GM19452 (cell line): ENCODE measurements at regions not wholly inside any gene's neighbourhood (a gene's known extent, or its start where the extent isn't known, plus 50 kb on each side); places are given as distances from the start of the nearest gene placed in this dataset.
"Not testable (repeated sequence)": the region's sequence is repeated elsewhere in the genome, so short reads cannot be mapped to it uniquely, and the experiment has no call there.

Source experiments
- ATAC-seq: cut with Tn5 transposase; IDR thresholded peaks from one replicate; pipeline ENCODE4 v1.9.1; 2021; ENCODE audit not compliant: unreplicated experiment

- no peak for ATAC-seq
These were observed 243.5 kb upstream of the FGF13 start for GRCh38 chrX:138954976-138955375.

DNA sequence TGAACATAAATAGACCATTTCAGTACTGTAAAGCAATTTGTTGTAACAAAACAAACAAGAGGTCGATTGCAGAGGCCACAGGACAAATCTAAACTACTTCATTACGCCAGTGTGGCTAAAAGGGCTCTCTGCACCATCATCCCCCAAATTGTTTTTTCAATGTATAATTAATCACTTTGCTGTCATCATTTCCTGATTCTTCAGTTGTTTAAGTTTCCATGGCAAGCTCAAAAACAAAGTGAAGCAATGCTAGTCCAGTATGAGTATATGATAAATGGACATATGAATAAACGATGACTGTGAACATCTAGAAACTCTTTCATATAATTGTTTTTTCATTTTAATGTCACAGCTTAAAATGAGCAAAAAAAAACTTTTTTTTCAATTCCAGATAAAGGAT lies 235.4 kb upstream of the FGF13 start:
- ATAC-seq = no peak

DNA sequence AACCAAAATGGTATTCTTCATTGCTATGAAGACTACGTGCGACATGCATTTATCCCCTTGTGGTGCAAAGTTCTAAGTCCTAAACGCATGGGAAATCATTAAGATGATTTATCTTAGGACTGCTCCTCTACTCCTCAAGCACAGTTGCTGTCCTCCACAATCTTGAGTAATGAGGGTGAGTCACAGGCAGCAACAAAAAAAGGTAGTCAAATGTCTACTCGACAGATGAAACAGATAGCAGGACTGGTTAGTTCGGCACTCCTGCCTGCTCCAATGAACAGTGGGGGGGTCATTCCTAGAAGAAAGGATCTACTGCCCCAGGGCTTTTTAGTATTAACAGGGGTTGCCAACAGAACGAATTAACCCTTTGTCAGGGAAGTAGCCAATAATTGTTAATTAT lies 233.7 kb upstream of the FGF13 start:
- no peak for ATAC-seq

DNA sequence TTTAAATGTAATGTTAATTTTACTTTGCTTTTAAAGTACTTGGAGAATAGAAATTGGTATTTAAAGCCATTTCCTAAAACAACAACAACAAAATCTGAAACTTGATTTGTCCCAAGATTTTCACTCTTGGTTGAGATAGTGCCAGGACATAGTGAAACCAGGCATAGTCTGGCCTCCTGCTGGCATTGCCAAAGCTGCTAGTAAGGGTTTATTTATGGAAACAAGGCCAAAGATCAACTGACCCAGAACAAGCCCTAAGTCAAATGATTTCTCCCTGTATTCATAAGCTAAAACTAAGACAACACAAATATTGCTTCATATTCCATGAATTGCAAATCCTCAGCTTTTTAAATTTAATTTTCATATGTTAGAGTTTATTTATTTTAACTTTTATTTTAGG lies 227.5 kb upstream of the FGF13 start:
- ATAC-seq = no peak

DNA sequence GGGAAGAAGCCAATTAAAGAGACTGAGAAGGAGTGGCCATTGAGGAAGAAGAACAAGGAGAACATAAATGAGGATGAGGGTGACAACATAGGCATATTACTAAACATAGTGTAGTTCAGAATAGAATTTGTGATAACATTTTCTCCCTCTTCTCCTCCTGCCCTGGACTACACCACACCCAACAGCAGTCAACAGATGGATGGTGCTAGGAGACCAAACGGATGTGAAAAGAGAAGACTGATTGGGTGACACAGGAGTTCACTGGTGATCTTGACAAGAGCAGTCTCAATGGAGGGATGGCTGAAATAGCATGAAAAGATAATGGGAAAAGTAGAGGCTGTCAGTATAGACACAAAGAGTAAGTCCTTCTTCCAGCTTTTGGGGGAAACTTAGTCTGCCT lies 226.5 kb upstream of the FGF13 start:
- no peak for ATAC-seq

- ATAC-seq = no peak
These were observed 219.7 kb upstream of the FGF13 start for GRCh38 chrX:138931212-138931611.

- no peak for ATAC-seq
These were observed 219.0 kb upstream of the FGF13 start for GRCh38 chrX:138930583-138930945.

GRCh38 chrX:138929926-138930582 lies 218.5 kb upstream of the FGF13 start:
- no peak for ATAC-seq

DNA sequence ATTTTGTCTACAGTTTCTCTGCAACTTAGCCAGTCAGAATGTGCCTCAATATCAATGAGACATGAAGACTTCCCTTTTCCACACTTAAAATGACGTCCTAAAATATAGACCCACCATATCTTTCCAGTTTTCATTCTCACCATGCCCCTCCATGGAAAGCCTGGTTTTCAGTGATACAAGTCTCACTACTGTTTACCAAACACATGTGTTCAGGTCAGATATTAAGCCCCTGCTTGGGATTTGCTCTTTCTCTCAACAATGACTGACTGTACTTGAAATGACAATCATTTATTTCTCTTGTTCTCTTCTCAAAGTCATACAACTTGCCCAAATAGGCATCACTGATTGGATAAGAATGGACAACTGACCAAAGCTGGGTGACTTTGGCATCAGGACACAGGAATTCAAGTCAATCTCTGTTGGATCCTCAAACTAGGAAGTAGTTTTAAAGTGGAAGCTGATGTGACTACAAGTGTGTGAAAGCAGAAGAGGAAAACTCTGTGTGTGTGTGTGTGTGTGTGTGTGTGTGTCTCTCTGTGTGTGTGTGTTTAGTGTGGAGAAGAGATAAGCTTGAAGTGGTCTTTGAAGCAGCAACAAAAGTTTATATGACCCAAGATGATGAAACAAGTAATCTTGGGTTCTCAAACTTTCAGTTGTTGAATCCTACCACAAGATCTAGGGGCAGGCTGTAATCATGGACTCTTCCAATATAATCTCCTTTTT lies 217.4 kb upstream of the FGF13 start:
- no peak for ATAC-seq

GRCh38 chrX:138925330-138925729 lies 213.8 kb upstream of the FGF13 start:
- no peak for ATAC-seq

DNA sequence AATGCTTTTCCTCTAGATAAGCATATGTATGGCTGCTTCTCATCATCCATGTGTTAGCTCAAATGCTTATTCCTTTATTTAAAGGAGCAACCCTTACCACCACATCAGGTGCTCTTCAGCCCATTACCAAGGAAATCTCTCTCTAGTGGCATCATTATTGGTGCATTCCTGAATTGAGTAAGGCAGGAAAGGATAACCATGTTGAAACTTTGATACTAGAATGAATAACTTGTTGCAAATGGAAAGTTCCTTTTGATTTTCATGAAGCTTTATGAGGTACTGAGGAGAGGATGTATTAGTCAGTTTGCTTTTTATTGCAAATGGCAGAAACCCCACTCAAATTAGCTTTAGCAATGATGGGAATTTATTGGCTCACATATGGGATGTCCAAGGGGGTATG lies 212.3 kb upstream of the FGF13 start:
- no peak for ATAC-seq

DNA sequence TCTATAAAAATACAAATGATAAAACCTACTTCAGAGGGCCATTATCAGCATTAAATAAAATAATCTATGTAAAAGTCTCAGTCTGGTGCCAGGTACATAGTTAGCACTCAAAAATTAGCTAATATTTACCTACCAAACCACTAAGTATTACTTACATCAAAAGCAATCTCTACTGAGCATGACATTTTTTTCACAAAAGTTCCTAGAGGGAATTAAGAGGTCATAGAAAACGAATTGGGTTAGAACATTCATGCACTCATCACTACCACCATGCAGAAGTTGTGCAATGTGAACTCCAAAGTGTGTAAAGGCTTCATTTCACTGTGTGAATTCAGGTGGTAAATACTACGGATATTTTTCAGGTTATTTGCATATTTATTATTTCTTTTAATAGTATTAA lies 209.5 kb upstream of the FGF13 start:
- ATAC-seq = no peak

DNA sequence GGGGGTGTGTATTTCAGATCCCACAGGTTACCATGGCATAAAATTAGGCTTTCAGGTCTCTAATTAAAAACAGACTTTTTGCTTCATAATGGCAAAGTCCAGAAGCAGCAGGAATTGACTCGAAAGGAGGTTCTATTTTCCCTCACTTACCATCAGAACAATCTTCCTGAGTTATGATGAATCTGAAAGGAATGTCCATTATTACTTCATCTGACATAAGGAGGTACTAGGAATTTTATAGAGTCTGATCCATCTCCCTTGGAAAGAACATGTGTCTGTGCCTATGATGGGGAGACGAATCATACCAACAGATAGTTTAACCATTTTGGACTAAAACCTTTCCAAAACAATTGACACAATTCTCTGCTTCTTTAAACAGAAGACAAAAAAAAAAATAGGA lies 206.3 kb upstream of the FGF13 start:
- no peak for ATAC-seq

- no peak for ATAC-seq
These were observed 203.2 kb upstream of the FGF13 start for GRCh38 chrX:138914767-138915166.

- ATAC-seq = no peak
These were observed 197.1 kb upstream of the FGF13 start for GRCh38 chrX:138908577-138908976.

GRCh38 chrX:138897621-138898492 lies 186.3 kb upstream of the FGF13 start:
- no peak for ATAC-seq

- ATAC-seq = no peak
These were observed 179.0 kb upstream of the FGF13 start for GRCh38 chrX:138890491-138890890.

DNA sequence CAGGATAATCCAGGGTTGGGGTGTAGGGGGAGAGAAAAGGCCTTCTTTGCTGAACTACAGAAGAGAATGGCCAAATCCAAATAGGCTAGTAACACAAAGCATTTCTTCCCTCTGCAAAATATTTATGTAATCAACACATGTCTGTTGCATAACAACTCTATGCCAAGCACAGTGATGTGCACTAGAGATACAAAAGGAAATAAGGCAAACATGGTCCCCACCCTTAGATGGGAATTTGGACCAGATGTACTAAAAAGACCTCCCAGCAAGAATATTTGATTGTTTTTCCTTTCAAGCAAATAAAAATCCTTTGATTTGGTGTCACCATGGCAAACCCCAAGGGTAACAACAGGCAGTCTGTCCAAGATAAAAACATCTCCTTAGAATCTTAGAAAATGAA lies 177.6 kb upstream of the FGF13 start:
- ATAC-seq = no peak

- no peak for ATAC-seq
These were observed 175.3 kb upstream of the FGF13 start for GRCh38 chrX:138886769-138887168.

GRCh38 chrX:138885886-138886285 lies 174.4 kb upstream of the FGF13 start:
- ATAC-seq = no peak

DNA sequence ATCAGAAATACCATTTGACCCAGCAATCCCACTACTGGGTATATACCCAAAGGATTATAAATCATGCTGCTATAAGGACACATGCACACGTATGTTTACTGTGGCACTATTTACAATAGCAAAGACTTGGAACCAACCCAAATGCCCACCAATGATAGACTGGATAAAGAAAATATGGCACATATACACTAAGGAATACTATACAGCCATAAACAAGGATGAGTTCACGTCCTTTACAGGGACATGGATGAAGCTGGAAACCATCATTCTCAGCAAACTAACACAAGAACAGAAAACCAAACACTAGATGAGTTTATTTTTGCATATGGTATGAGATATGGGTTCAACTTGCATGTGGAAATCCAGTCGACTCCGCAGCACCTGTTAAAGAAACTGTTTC lies 168.8 kb upstream of the FGF13 start:
- not testable (repeated sequence) for ATAC-seq

- ATAC-seq = no peak
These were observed 166.2 kb upstream of the FGF13 start for GRCh38 chrX:138877746-138878145.
